SU-DHL-6 (cell line): ENCODE measurements at regions not wholly inside any gene's neighbourhood (a gene's known extent, or its start where the extent isn't known, plus 50 kb on each side); places are given as distances from the start of the nearest gene placed in this dataset.

Experiments used
- EZH2phosphoT487 ChIP-seq: fragments of 200-600 bp; sonication (generic), shearing (Covaris generic); conservative IDR thresholded peaks from 2 replicates; pipeline ENCODE4 v1.6.1; 2018; ENCODE audit warnings: mild to moderate bottlenecking, antibody characterized with exemption, low read length, moderate library complexity, mixed read lengths
- TF ChIP-seq, protein P1 (sequence below): fragments of 200-600 bp; sonication (generic); IDR thresholded peaks from one replicate; pipeline ENCODE4 v1.5.1; 2017; ENCODE audit warnings: antibody characterized with exemption, mild to moderate bottlenecking, low read length, moderate library complexity; ENCODE audit not compliant: insufficient read depth, poor library complexity, severe bottlenecking

GRCh38 chr11:42244376-42244775 lies 784.9 kb upstream of the LRRC4C start:
- no peak for TF ChIP-seq EZH2phosphoT487
- TF ChIP-seq, protein P1, sequence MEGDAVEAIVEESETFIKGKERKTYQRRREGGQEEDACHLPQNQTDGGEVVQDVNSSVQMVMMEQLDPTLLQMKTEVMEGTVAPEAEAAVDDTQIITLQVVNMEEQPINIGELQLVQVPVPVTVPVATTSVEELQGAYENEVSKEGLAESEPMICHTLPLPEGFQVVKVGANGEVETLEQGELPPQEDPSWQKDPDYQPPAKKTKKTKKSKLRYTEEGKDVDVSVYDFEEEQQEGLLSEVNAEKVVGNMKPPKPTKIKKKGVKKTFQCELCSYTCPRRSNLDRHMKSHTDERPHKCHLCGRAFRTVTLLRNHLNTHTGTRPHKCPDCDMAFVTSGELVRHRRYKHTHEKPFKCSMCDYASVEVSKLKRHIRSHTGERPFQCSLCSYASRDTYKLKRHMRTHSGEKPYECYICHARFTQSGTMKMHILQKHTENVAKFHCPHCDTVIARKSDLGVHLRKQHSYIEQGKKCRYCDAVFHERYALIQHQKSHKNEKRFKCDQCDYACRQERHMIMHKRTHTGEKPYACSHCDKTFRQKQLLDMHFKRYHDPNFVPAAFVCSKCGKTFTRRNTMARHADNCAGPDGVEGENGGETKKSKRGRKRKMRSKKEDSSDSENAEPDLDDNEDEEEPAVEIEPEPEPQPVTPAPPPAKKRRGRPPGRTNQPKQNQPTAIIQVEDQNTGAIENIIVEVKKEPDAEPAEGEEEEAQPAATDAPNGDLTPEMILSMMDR: no peak
